Muscle of leg (tissue), 3 donors: ENCODE measurements at regions not wholly inside any gene's neighbourhood (a gene's known extent, or its start where the extent isn't known, plus 50 kb on each side); places are given as distances from the start of the nearest gene placed in this dataset.

Experiments used
- DNase-seq: peaks from one replicate; pipeline ENCODE4 v3.0.0; 2013
- H3K27ac ChIP-seq: one replicate; pipeline ENCODE4 v1.5.1; 2013; ENCODE audit warnings: mild to moderate bottlenecking, low read length, control low read depth
- H3K27me3 ChIP-seq: one replicate; pipeline ENCODE4 v1.6.1; 2013; ENCODE audit warnings: low read length; ENCODE audit not compliant: control insufficient read depth, insufficient read depth
- H3K36me3 ChIP-seq: one replicate; pipeline ENCODE4 v1.6.1; 2013; ENCODE audit warnings: low read length; ENCODE audit not compliant: control insufficient read depth, insufficient read depth
- H3K4me1 ChIP-seq: one replicate; pipeline ENCODE4 v1.6.1; 2013; ENCODE audit warnings: low read length; ENCODE audit not compliant: control insufficient read depth, insufficient read depth
- H3K4me3 ChIP-seq: one replicate; pipeline ENCODE4 v1.5.1; 2013; ENCODE audit warnings: low read length, control low read depth
- H3K9me3 ChIP-seq: replicated peaks from 2 replicates; pipeline ENCODE4 v1.6.1; 2013; ENCODE audit warnings: low read depth, low read length; ENCODE audit not compliant: control insufficient read depth
- WGBS: methylation state at CpG from one replicate; pipeline ENCODE4 v1.1.5; 2013; ENCODE audit warnings: missing lambda C conversion rate; ENCODE audit not compliant: insufficient coverage; 5-methylcytosine and 5-hydroxymethylcytosine counted together

GRCh38 chr16:17014484-17015121 is 456.2 kb downstream of the XYLT1 start:
- DNase-seq, result no peak
- H3K9me3 ChIP-seq, result no peaks in the 10 kb centered on the region
- H3K4me3 ChIP-seq, result no peak overlapping the region
- no CpG with 5 or more reads among the region's 6 CpGs for WGBS
- no peaks in the 10 kb centered on the region for H3K36me3 ChIP-seq
- H3K27ac ChIP-seq, result no peak overlapping the region
- H3K4me1 ChIP-seq, result no peaks in the 10 kb centered on the region
- no peaks in the 10 kb centered on the region for H3K27me3 ChIP-seq

GRCh38 chr16:17015702-17016101 is 455.1 kb downstream of the XYLT1 start:
- Histone ChIP-seq H3K27ac (no peak overlapping the region), H3K9me3 (no peaks in the 10 kb centered on the region), H3K4me3 (no peak overlapping the region), H3K4me1 (no peaks in the 10 kb centered on the region), H3K36me3 (no peaks in the 10 kb centered on the region), H3K27me3 (no peaks in the 10 kb centered on the region)
- no peak for DNase-seq
- WGBS, result no CpG with 5 or more reads among the region's 6 CpGs

- no peak overlapping the region for H3K27ac ChIP-seq
- no peaks in the 10 kb centered on the region for H3K36me3 ChIP-seq
- H3K4me3 ChIP-seq, result no peak overlapping the region
- no peaks in the 10 kb centered on the region for H3K27me3 ChIP-seq
- DNase-seq, result no peak
- no peaks in the 10 kb centered on the region for H3K9me3 ChIP-seq
- no peaks in the 10 kb centered on the region for H3K4me1 ChIP-seq
Measured at GRCh38 chr16:17017442-17017841, 453.3 kb downstream of the XYLT1 start.

- Histone ChIP-seq H3K27me3 (no peaks in the 10 kb centered on the region), H3K36me3 (no peaks in the 10 kb centered on the region), H3K4me1 (no peaks in the 10 kb centered on the region), H3K27ac (no peak overlapping the region), H3K9me3 (no peaks in the 10 kb centered on the region), H3K4me3 (no peak overlapping the region)
- DNase-seq, result no peak
- 16% methylated on average over 2 of the region's 4 CpGs for WGBS
Measured at GRCh38 chr16:17018585-17018939, 452.2 kb downstream of the XYLT1 start.

- Histone ChIP-seq H3K9me3 (no peaks in the 10 kb centered on the region), H3K4me3 (no peak overlapping the region), H3K27ac (no peak overlapping the region), H3K4me1 (no peaks in the 10 kb centered on the region), H3K36me3 (no peaks in the 10 kb centered on the region), H3K27me3 (no peaks in the 10 kb centered on the region)
- DNase-seq, result no peak
Measured at GRCh38 chr16:17019366-17019765, 451.4 kb downstream of the XYLT1 start.

- no peaks in the 10 kb centered on the region for H3K27me3 ChIP-seq
- WGBS, result no CpG with 5 or more reads among the region's 4 CpGs
- no peaks in the 10 kb centered on the region for H3K4me1 ChIP-seq
- no peaks in the 10 kb centered on the region for H3K36me3 ChIP-seq
- no peaks in the 10 kb centered on the region for H3K9me3 ChIP-seq
- H3K27ac ChIP-seq, result no peak overlapping the region
- DNase-seq, result no peak
- H3K4me3 ChIP-seq, result no peak overlapping the region
Measured at GRCh38 chr16:17023606-17024005, 447.2 kb downstream of the XYLT1 start.

GRCh38 chr16:17024514-17024913 is 446.2 kb downstream of the XYLT1 start:
- DNase-seq, result no peak
- WGBS, result 89% methylated on average over 5 of the region's 7 CpGs
- no peaks in the 10 kb centered on the region for H3K9me3 ChIP-seq
- H3K4me3 ChIP-seq, result no peak overlapping the region
- H3K27me3 ChIP-seq, result no peaks in the 10 kb centered on the region
- no peaks in the 10 kb centered on the region for H3K36me3 ChIP-seq
- H3K4me1 ChIP-seq, result no peaks in the 10 kb centered on the region
- H3K27ac ChIP-seq, result no peak overlapping the region

GRCh38 chr16:17026600-17027242 is 444.0 kb downstream of the XYLT1 start:
- no peaks in the 10 kb centered on the region for H3K9me3 ChIP-seq
- no peaks in the 10 kb centered on the region for H3K4me1 ChIP-seq
- no peak for DNase-seq
- no peak overlapping the region for H3K27ac ChIP-seq
- no peaks in the 10 kb centered on the region for H3K36me3 ChIP-seq
- no peaks in the 10 kb centered on the region for H3K27me3 ChIP-seq
- no CpG with 5 or more reads among the region's 2 CpGs for WGBS
- no peak overlapping the region for H3K4me3 ChIP-seq

GRCh38 chr16:17027488-17028129 is 443.2 kb downstream of the XYLT1 start:
- Histone ChIP-seq H3K9me3 (no peaks in the 10 kb centered on the region), H3K27ac (no peak overlapping the region), H3K4me1 (no peaks in the 10 kb centered on the region), H3K4me3 (no peak overlapping the region), H3K36me3 (no peaks in the 10 kb centered on the region), H3K27me3 (no peaks in the 10 kb centered on the region)
- DNase-seq, result no peak
- WGBS, result 87% methylated on average over 5 of the region's 6 CpGs

- Histone ChIP-seq H3K27me3 (no peaks in the 10 kb centered on the region), H3K9me3 (no peaks in the 10 kb centered on the region), H3K4me1 (no peaks in the 10 kb centered on the region), H3K4me3 (no peak overlapping the region), H3K36me3 (no peaks in the 10 kb centered on the region), H3K27ac (no peak overlapping the region)
- no peak for DNase-seq
- WGBS, result no CpG with 5 or more reads among the region's 1 CpG
Measured at GRCh38 chr16:17029602-17030350, 441.0 kb downstream of the XYLT1 start.
